GM18507 (cell line): ENCODE measurements at regions not wholly inside any gene's neighbourhood (a gene's known extent, or its start where the extent isn't known, plus 50 kb on each side); places are given as distances from the start of the nearest gene placed in this dataset.

Source experiments
- DNase-seq: peaks from one replicate; pipeline ENCODE4 v3.0.0; 2011; ENCODE audit warnings: low read depth; ENCODE audit not compliant: insufficient read length; ENCODE audit errors: extremely low spot score
- FAIRE-seq: peaks from 2 replicates; lab custom pipeline; 2011; peaks lifted over from hg19 to GRCh38; lab: Jason Lieb, UNC

DNA sequence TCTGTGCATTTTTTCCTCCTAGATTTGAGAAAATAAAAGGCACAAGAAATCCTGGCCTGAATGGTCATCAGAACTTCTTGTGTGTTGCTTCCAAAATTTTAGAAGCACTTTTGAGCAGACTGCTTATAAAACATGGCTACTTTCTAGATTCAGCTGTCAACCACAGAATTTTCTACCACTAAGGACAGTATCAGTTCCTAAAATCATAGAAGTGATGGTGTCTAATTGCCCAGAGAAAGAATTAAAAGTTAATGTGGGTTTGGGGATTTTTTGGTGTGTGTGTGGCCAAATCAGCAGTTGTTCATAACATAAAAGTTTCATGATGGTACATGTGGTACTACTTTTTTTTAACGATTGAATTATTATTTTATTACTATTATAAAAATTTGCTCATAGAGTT is 171.4 kb upstream of the SNX7 start:
- DNase-seq, result no peak
- FAIRE-seq, result no peak

DNA sequence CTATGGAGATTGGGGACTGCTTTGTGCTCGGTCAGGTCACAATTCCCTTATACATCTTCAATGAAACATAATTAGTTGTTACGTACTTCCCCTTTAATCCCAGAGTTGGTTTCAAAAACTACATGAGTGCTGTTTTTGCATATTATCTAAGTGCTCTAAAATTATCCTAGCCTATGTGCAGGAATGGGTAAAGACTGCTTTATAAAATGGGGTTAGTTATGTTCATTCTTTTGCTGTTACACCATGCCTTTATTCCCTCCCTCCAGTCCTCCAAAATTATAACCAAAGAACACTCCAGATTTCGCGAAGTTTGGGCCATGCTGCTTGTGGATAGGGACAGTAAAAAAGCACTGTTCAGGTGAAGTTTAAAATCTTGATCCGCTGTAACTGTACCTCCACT is 173.9 kb upstream of the SNX7 start:
- no peak for DNase-seq
- no peak for FAIRE-seq

DNA sequence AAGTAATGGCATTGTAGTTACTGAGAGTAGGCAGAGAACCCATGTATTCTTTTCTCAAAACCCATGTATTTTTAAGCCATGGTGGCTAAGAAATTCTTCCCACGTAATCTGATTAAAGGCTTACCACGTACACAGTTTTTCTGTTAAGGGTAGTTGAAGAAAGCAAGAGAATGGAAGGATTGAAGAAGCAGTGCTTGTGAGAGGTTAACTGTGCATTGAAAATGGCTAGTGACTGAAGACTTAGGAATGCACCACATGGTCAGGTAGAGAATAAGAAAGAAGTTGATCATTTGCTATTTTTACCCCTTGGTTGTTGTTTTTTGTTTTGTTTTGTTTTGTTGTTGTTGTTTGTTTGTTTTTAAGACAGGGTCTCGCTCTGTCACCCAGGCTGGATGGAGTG is 178.9 kb upstream of the SNX7 start:
- no peak for FAIRE-seq
- no peak for DNase-seq

DNA sequence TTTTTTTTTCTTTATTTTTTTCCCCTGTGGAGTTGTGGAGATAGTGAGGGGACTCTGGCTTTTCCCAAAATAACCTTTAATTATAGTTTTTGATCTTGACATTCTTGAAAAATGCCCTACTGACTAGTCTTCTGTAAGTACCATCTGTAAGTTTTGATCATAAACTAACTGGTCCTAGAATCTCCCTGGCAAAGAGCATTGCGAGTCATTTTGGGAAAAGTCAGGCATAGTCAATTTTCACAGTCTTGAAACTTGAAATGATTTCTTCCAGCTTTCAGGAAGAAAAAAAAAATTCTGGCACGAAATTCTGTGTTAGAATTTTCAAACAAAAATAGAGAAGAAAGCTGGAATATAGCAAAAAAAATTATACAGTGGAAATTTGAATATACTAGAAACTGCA is 181.2 kb upstream of the SNX7 start:
- FAIRE-seq (no peak), DNase-seq (no peak)

DNA sequence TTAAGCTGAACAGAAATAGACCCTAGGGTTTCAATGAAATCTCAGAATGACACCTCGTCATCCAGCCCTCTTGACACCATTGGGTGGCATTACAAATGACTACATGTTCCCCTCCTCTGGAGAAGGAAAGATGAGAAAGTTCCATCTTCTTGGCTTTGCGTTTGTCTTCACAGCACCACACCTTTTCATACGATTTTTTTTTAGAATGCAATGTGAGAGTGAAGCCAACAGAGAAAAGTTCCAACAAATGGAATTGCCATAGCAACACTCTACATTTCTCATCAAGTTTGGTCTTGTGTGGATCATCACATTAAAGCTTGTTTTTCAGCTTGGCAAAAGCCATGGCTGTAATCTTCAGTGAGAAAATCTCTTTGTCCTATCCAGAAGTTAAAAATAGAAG is 183.4 kb upstream of the SNX7 start:
- FAIRE-seq (no peak), DNase-seq (no peak)

DNA sequence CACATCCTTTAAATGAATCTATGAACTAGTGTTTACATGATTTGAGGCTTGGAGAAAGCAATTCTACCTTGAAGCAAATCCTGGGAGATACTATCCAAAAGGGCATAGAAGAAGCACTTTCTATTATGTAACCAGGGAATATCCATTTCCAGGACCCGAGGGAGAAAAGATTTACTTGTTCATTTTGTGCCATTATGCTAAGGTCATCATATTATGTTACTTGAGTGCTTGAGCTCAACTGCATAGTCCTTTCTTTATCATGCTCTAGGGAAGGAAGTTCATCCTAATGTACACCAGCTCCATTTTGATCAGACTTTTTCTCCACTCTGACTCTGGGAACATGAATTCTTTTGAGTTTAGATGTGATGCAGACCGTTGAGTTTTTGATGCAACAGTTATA is 188.6 kb upstream of the SNX7 start:
- FAIRE-seq (no peak), DNase-seq (no peak)

DNA sequence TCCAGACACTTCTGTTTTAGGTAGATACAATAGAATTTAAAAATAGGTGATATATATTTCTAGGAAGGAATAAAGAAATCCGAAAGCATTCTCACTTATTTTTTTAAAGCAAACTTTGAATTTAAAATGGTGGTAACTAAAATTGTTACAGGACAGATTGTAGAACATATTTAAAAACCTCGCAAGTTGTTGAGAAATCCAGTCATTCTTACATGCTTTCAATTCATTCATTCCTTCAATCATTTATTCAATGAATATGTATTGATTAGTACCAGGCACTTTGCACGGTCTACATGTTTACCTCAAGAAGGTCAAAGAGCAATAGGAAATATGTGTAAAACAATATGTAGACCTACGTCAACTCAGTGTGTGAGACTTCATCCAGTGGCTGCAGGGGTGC is 189.9 kb upstream of the SNX7 start:
- DNase-seq, result no peak
- FAIRE-seq, result no peak

DNA sequence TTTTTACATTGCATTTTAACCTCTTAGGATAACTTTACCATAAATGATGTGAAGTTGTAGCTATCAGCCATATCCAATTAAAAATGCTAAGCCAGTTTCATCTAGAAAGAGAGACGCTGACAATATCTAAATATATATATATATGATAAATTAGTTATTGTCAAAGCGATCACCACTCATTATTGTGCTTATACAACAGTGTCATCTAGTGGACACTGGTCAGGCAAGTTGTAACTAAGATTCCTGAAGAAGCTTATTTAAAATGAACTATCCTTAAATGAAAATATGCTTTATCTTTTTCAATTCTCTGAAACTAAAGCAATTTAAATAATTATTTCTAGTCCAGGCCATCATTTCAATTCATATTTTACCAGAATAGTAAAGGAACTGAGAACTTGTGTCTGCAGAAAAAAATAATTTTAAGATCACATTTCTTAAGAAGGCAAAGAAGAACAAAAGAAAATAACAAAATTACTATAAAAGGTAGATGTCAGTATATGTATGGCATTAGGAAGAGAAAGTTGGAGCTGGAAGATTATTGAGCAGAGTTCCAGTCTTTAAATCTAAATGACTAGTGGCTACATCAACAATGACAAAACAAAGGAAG is 193.3 kb upstream of the SNX7 start:
- no peak for DNase-seq
- no peak for FAIRE-seq

DNA sequence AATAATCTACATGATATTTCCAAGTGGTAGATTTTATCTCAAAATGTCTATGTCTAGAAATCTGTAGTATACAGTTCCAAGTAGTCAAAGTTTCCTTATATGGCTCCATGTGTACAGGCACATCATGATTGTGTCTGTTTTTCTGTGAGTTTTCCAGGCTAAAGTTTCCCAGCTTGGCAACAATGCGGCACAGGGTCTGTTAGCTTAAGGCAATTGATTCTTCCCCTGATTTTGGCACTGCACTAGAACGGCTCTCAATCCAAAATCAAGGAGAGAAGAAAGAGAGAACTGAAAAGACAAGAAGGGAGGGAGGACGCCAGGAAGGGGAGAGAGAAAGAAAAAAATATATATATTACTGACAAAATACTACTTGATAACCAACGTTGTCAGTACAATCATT is 193.9 kb upstream of the SNX7 start:
- FAIRE-seq, result no peak
- DNase-seq, result no peak

DNA sequence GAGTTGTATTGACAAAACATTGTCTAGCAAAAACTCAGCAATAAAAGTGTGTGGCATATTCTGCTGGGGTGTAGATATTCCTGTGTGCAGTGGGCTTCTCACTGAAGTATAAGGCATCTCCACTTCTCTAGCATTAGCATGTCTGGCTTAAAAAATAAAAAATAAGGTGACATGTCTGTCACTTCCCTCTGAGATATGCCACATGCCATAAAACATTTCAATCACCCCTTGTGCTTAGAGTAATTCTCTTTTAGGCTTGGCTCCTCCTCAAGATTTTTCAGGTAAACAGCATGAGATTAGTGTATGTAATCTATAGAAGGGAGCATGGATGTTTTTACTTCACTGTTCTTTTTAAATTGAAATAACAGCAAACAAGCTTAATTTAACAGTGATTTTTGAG is 194.4 kb upstream of the SNX7 start:
- no peak for DNase-seq
- no peak for FAIRE-seq

DNA sequence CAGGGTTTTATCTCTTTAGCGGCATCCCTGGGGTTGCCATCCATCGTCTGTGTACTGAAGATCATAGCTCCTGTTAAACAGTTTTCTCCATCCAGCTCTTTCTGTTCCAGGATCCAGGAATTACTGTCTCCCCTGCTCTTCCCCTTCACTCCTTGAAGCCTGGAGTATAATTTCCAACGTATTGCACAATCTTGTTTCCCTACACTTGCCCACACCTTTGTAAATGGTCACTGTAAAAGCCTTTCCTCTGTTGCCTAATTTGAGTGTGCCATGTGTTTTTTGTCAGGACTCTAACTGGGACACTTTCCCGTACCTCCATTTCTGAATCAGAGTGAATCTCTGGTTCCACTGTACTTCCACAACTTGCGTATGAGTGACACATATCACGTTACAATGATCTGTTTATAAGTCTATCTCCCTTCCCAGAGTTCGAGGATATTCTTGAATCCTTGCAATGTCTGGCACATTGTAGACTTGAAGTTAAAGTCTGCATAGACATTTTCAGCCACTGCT is 199.6 kb upstream of the SNX7 start:
- DNase-seq, result no peak
- no peak for FAIRE-seq

DNA sequence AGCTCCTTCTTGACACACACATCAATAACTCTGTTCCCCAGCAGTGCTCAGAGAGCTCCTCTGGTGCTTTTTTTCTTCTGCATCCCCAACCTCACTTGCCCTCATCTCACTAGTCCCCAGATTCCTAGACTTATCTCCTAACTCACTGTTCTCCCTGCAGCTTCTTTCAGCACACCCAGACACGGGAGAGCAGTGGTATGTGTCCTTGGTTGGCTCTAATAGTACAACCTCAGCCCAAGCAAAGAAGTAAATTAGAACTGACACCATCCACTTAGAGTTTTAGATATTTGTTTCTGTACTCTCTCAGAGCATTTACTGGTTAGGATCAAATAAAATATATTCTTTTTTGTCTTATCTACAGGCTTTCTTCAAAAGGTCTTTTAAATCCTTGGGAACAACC is 201.4 kb upstream of the SNX7 start:
- FAIRE-seq, result no peak
- DNase-seq, result no peak

DNA sequence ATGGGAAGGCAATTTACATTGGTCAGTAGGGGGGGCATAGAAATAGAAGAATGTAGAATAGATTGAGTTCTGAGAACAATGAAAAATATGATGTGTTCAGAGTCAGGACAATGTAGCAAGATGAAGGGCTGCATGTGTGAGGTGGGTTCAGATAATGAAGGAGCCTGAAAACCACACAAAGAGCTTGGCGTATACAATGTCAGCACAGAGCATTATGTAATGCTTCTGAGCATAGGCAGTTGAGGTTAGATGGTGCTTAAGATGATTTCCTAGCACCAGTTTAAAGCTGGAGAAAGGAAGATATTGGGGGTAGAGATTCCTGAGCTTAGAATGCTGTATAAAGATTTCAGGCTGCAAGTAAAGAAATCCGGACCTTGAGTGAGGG is 202.0 kb upstream of the SNX7 start:
- DNase-seq (no peak), FAIRE-seq (no peak)

DNA sequence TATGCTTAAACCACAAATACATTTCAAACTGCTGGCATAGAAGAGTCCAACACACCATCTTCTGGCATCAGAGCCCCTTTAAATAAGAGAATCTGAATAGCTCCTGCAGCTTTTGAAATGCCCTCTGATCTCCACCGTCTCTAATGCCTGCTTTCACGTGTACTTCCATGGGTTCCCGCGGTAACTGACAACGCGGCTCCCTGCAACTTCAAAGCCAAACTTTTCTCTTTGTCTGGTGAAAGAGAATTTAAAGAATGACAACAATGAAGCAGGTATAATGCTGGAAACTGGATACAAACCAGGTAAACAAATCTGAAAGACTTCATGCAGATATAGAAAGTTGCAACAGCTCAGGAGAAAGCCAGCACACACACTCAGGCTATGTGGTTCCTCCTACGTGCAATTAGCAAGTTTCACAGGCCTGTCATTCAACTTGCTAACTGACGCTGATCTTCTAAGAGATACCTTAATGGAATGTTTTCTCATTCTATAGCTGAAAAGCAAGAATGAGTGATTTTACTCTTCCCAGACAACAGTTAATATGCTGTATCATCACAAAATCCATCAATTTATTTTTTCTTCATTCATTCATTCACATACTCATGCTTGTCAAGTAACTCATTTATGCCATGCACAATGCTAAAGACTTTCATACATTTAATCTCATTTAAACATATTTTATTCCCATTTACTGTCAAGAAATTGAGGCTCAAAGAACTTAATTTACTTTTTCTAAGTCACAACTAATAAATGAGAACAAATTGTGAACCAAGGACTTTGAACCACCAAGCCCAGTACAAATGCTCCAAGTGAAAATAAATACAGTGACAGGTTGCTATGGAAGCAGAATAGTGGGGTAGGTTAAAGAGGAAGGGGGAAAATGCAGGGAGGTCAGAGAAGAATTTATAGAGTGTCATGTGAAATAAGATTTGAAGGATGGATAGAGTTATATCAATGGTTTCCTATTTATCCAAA is 202.7 kb upstream of the SNX7 start:
- DNase-seq (no peak), FAIRE-seq (no peak)

DNA sequence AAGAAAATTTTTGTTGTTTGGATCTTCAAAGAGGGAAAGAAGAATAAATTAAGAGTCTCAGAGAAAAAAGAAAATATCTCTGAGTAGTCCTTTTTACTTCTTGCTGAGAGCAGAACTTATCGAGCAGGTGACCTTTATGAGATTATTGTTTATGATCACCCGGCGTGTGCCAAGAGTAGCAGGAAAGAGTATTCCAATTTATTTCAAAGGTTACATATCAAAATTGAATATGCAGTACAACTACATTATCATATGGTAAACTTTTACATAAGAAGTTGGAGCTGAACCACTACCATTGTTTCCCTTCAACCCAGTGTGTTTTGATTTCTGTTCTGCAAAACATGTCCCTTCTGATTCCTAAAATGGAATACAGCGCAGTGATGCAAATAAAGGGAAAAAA is 204.3 kb upstream of the SNX7 start:
- FAIRE-seq, result no peak

DNA sequence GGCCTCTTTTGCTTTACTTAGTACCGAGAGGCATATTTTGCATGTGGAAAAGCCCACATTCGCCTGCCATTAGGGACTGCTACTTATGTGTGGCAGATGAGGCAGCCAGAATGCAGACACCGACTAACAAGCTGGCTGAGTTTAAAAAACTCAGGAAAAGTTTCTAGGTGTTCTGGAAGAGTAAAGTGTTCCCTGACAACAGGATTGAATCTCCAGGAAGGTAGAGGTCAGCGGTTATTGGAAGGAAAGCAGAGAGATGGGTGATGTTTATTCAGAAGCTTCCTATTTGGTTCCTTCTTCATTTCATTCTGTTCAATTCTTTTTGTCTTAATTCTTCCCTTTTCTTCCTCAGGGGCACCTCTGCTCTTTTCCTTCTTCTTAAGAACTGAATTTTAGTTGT is 206.9 kb upstream of the SNX7 start:
- DNase-seq (no peak), FAIRE-seq (no peak)

More for the DNA sequence above, 204.3 kb upstream of the SNX7 start:
- no peak for DNase-seq

DNA sequence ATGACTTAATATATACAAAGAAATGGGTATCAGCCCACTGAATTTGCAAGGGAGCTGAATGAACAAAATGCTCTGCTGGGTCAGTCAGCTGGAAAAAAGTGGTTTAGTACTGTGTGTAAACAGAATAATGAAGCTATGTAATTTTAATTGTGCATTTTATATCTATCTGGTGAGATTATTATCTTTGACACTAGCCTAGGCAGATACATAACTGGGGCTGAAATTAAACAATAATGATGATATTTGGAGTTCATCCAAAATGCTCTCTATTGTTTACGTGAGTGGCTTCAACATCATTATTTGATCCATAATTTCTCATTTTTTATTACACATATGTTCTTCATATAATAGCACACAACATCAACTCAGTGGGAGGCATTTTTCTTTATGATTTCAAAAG is 208.5 kb upstream of the SNX7 start:
- no peak for DNase-seq

DNA sequence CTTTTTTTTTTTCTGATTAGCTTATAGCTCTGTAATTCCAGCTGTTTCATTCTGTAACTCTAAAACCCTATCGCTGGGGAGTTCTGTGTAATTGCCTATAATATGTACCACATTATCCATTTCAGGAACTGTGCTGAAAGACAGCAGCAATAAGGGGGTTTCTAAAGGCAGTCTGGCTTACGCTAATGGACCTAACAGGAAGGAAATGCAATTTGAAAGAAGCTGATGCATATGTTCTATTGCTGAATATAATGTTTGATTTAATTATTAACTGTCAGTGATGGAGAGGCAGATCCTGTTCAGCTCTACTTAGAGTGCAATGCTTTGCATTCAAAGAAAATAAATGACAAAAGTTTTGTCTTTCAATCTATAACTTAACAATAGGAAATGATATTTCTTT is 209.4 kb upstream of the SNX7 start:
- no peak for FAIRE-seq

More for the DNA sequence above, 208.5 kb upstream of the SNX7 start:
- FAIRE-seq, result no peak

DNA sequence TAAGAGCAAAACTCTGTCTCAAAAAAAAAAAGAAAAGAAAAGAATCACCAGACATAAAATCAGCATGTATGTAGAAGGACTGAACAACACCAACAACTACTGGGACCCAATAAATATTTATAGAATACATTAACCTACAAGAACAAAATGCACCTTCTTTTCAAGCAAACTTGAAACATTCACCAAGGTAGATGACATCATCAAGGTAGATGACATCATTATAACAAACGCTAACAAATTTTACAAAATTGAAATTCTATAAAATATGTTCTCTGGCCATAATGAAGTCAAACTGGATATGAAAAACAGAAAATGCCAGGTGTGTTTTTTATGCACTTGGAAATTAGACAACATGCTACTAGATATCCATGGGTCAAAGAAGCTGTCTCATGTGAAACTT is 220.2 kb upstream of the SNX7 start:
- DNase-seq (no peak), FAIRE-seq (no peak)

More for the DNA sequence above, 209.4 kb upstream of the SNX7 start:
- DNase-seq, result no peak

DNA sequence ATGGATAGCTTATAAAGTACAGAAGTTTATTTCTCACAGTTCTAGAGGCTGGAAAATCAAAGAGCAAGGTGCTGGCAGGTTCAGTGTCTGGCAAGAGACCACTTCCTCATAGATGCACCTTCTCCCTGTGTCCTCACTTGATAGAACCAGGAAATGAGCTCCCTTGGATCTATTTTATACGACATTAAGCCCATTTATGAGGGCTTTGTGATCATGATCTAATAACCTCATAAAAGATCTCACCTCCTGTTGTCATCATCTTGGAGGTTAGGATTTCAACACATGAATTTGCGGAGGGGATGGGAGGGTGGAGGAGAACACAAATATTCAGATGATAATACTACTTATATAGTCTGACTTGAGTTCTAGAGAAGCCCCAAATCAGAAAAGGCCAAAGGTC is 222.1 kb upstream of the SNX7 start:
- DNase-seq (no peak), FAIRE-seq (no peak)

DNA sequence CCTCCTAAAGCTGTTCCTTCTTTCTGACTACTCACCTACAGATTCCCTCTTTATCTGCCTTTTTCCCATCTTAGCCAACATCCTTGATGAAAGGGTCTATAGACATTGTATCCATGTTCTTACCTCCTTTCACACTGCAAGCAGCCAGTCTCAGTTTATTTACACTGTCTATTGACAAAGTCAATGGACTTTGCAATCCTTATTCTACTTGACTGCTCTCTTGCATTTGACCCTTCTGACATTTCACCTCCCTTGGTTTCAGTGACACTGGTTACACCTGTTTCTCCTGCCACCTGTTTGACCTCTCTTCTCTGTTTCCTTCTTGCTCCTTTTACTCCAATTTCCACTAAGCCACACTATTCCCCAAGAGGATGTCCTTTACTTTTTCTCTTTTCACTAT is 224.0 kb upstream of the SNX7 start:
- DNase-seq (no peak), FAIRE-seq (no peak)
